ENCODE measurements at regions not wholly inside any gene's neighbourhood (a gene's known extent, or its start where the extent isn't known, plus 50 kb on each side); places are given as distances from the start of the nearest gene placed in this dataset.

DNA sequence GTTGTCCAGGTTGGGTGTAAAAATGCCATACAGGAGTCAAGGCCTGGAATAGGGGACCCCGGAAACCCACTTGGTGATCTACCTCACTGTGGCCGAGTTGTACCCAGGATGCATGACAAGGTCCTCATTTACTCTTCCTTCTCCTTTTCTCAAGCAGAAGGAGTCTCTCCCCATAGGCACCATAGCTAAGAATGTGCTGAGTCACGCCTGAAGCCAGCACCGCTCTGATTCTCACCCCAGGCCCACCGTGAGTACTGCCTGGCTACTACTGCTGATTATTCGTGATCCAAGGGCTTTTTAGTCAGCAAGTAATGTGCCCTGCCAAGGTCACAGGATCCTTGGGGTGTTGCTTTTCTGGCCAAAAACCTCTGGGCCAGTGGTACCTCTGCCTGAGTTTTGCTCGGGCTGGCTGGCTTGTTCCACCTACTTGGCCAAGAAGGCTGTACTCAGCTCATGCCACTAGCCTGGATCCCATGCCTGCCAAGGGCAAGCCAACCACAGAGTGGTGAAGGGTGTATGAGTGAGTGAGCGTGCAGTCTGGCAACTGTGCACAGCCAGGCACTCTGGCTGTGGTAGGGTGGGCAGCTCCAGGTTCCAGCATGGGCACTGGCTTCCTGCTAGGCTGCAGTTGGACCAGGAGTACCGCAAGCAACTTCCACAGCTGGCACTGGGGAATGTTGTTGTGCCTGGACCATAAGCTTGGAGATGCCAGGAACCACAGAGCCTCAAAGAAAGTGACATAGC, 650.1 kb upstream of the VRK2 start:
- TF ChIP-seq POLR2A (IDR thresholded peaks at IDR 0.05) (no peak), POLR2AphosphoS5 (IDR thresholded peaks at IDR 0.05) (no peak)
- TF ChIP-seq, protein P1, sequence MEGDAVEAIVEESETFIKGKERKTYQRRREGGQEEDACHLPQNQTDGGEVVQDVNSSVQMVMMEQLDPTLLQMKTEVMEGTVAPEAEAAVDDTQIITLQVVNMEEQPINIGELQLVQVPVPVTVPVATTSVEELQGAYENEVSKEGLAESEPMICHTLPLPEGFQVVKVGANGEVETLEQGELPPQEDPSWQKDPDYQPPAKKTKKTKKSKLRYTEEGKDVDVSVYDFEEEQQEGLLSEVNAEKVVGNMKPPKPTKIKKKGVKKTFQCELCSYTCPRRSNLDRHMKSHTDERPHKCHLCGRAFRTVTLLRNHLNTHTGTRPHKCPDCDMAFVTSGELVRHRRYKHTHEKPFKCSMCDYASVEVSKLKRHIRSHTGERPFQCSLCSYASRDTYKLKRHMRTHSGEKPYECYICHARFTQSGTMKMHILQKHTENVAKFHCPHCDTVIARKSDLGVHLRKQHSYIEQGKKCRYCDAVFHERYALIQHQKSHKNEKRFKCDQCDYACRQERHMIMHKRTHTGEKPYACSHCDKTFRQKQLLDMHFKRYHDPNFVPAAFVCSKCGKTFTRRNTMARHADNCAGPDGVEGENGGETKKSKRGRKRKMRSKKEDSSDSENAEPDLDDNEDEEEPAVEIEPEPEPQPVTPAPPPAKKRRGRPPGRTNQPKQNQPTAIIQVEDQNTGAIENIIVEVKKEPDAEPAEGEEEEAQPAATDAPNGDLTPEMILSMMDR (IDR thresholded peaks at IDR 0.05) = no peak
